Coronary artery (tissue), 2 donors: ENCODE measurements at regions not wholly inside any gene's neighbourhood (a gene's known extent, or its start where the extent isn't known, plus 50 kb on each side); places are given as distances from the start of the nearest gene placed in this dataset.
"Not testable (repeated sequence)": the region's sequence is repeated elsewhere in the genome, so short reads cannot be mapped to it uniquely, and the experiment has no call there.

Source experiments
- DNase-seq: peaks from one replicate; pipeline ENCODE4 v3.0.0-alpha.2; 2017; ENCODE audit warnings: low spot score
- H3K27ac ChIP-seq, 2 donors: fragments of 200-600 bp; sonication (generic); one replicate each; pipeline ENCODE4 v1.5.1; 2016 to 2019
- H3K4me3 ChIP-seq: fragments of 200-600 bp; sonication (generic); 2 replicates; pipeline ENCODE4 v1.5.1; 2016; ENCODE audit warnings: mild to moderate bottlenecking, moderate library complexity
- TF ChIP-seq, protein P1 (sequence below): fragments of 200-600 bp; sonication (generic); IDR thresholded peaks from one replicate; pipeline ENCODE4 v1.5.1; 2019; ENCODE audit warnings: antibody characterized with exemption

DNA sequence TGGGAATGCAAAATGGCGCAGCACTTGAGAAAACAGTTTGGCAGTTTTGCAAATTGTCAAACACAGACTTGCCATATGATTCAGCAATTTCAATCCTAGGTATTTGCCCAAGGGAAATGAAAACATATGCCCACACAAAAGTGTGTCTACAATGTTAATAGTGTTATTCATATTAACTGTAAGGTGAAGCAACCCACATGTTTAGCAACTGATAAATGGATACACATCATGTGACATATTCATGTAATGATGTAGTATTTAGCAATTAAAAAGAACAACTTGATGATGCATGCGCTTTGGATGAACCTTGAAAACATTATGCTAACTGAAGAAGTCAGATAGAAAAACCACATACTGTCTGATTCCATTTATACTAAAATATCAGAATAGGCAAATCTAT lies 539.0 kb upstream of the PPP2R3A start:
- no peak for DNase-seq
- TF ChIP-seq, protein P1, sequence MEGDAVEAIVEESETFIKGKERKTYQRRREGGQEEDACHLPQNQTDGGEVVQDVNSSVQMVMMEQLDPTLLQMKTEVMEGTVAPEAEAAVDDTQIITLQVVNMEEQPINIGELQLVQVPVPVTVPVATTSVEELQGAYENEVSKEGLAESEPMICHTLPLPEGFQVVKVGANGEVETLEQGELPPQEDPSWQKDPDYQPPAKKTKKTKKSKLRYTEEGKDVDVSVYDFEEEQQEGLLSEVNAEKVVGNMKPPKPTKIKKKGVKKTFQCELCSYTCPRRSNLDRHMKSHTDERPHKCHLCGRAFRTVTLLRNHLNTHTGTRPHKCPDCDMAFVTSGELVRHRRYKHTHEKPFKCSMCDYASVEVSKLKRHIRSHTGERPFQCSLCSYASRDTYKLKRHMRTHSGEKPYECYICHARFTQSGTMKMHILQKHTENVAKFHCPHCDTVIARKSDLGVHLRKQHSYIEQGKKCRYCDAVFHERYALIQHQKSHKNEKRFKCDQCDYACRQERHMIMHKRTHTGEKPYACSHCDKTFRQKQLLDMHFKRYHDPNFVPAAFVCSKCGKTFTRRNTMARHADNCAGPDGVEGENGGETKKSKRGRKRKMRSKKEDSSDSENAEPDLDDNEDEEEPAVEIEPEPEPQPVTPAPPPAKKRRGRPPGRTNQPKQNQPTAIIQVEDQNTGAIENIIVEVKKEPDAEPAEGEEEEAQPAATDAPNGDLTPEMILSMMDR, result no peak

GRCh38 chr3:135432402-135432801 lies 533.1 kb upstream of the PPP2R3A start:
- no peak overlapping the region for H3K27ac ChIP-seq
- no peak for DNase-seq
- H3K4me3 ChIP-seq, result no peak overlapping the region
- TF ChIP-seq, protein P1, result no peak

More for the DNA sequence above, 539.0 kb upstream of the PPP2R3A start:
- no peak overlapping the region for H3K27ac ChIP-seq
- H3K4me3 ChIP-seq, result no peak overlapping the region

- H3K4me3 ChIP-seq, DNase-seq, H3K27ac ChIP-seq: not testable (repeated sequence)
These were observed 526.5 kb upstream of the PPP2R3A start for GRCh38 chr3:135438889-135439597.

DNA sequence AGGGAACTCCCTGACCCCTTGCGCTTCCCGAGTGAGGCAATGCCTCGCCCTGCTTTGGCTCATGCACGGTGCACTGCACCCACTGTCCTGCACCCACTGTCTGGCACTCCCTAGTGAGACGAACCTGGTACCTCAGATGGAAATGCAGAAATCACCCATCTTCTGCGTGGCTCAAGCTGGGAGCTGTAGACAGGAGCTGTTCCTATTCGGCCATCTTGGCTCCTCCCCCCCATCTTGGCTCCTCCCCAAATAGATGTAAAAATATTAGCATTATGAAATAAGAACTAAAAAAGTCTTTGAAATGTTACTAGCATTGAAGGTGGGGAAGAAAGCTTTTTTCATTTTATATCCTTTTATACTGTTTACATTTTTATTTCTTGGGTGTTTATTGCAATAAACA lies 525.9 kb upstream of the PPP2R3A start:
- H3K4me3 ChIP-seq, H3K27ac ChIP-seq, DNase-seq: not testable (repeated sequence)

- H3K27ac ChIP-seq, result no peak overlapping the region
- TF ChIP-seq, protein P1, result no peak
- H3K4me3 ChIP-seq, result no peak overlapping the region
- DNase-seq, result no peak
These were observed 525.3 kb upstream of the PPP2R3A start for GRCh38 chr3:135440233-135440632.

DNA sequence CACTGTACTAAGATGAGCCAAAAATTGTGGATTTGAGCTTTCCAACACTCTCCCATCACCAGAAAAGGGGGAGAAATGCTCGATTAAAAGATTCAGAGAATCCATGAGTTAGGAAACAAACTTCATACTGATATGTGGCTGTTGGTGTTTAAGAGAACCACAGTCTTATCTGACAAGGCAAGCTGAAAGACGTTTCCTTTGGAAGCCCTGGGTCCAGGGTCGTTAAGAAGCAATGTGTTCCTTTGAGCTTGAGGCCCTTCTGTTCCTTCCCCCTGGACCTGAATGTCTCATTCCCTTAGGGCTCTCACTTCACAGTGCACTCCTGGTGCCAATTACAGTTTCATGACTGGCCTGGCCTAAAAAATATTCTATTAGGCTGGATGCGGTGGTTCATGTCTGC lies 524.8 kb upstream of the PPP2R3A start:
- Histone ChIP-seq H3K4me3 (no peak overlapping the region), H3K27ac (no peak overlapping the region)
- TF ChIP-seq, protein P1, result no peak
- no peak for DNase-seq

- TF ChIP-seq, protein P1, result no peak
- H3K27ac ChIP-seq, result no peak overlapping the region
- H3K4me3 ChIP-seq, result no peak overlapping the region
- DNase-seq, result no peak
These were observed 521.5 kb upstream of the PPP2R3A start for GRCh38 chr3:135444058-135444457.

GRCh38 chr3:135447483-135447882 lies 518.0 kb upstream of the PPP2R3A start:
- no peak for DNase-seq
- no peak overlapping the region for H3K27ac ChIP-seq
- no peak overlapping the region for H3K4me3 ChIP-seq
- TF ChIP-seq, protein P1, result no peak
